Rectal smooth muscle tissue (tissue), 1 donor: ENCODE measurements at regions not wholly inside any gene's neighbourhood (a gene's known extent, or its start where the extent isn't known, plus 50 kb on each side); places are given as distances from the start of the nearest gene placed in this dataset.

Experiments
- H3K27ac ChIP-seq: one replicate; pipeline ENCODE4 v1.7.0; 2013; ENCODE audit warnings: low read depth, low read length, inconsistent platforms
- H3K27me3 ChIP-seq: one replicate; pipeline ENCODE4 v1.7.0; 2013; ENCODE audit warnings: low read length; ENCODE audit not compliant: control insufficient read depth, insufficient read depth
- H3K36me3 ChIP-seq: one replicate; pipeline ENCODE4 v1.7.0; 2013; ENCODE audit warnings: low read length; ENCODE audit not compliant: control insufficient read depth, insufficient read depth
- H3K4me1 ChIP-seq: one replicate; pipeline ENCODE4 v1.7.0; 2013; ENCODE audit warnings: low read length; ENCODE audit not compliant: control insufficient read depth, insufficient read depth
- H3K4me3 ChIP-seq: one replicate; pipeline ENCODE4 v1.7.0; 2013; ENCODE audit warnings: low read length
- H3K9ac ChIP-seq: one replicate; pipeline ENCODE4 v1.7.0; 2013; ENCODE audit warnings: low read length

GRCh38 chr5:175309218-175309810 lies 134.7 kb downstream of the DRD1 start:
- no peak overlapping the region for H3K27ac ChIP-seq
- H3K36me3 ChIP-seq = no peaks in the 10 kb centered on the region
- H3K4me3 ChIP-seq = no peak overlapping the region
- no peak overlapping the region for H3K9ac ChIP-seq
- no peaks in the 10 kb centered on the region for H3K4me1 ChIP-seq
- no peaks in the 10 kb centered on the region for H3K27me3 ChIP-seq

DNA sequence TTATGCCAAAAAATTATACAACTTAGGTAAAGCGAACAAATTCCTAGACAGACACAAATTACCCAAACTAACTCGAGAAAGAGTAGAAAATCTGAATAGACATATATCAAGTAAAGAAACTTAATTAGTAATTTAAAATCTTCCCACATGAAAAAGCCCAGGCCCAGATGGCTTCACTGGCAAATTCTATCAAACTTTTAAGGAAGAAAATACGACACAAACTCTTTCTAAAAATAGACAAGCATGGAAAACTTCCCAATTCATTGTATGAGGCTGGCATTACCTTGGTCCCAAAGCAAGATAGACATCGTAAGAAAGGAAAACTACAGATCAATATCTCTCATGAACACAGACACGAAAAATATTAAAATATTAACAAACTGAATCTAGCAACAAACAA lies 135.3 kb downstream of the DRD1 start:
- Histone ChIP-seq H3K36me3 (no peaks in the 10 kb centered on the region), H3K4me3 (no peak overlapping the region)

GRCh38 chr5:175306381-175306780 lies 137.6 kb downstream of the DRD1 start:
- H3K36me3 ChIP-seq = no peaks in the 10 kb centered on the region
- H3K4me3 ChIP-seq = no peak overlapping the region
- no peak overlapping the region for H3K9ac ChIP-seq
- H3K27ac ChIP-seq = no peak overlapping the region
- no peaks in the 10 kb centered on the region for H3K4me1 ChIP-seq
- no peaks in the 10 kb centered on the region for H3K27me3 ChIP-seq

More for the DNA sequence above, 135.3 kb downstream of the DRD1 start:
- Histone ChIP-seq H3K27ac (no peak overlapping the region), H3K27me3 (no peaks in the 10 kb centered on the region), H3K4me1 (no peaks in the 10 kb centered on the region), H3K9ac (no peak overlapping the region)

- Histone ChIP-seq H3K4me3 (no peak overlapping the region), H3K9ac (no peak overlapping the region), H3K27me3 (no peaks in the 10 kb centered on the region), H3K4me1 (no peaks in the 10 kb centered on the region), H3K27ac (no peak overlapping the region), H3K36me3 (no peaks in the 10 kb centered on the region)
Measured at GRCh38 chr5:175305251-175305650, 138.7 kb downstream of the DRD1 start.

GRCh38 chr5:175290379-175290778 lies 153.6 kb downstream of the DRD1 start:
- Histone ChIP-seq H3K27ac (no peak overlapping the region), H3K4me1 (no peaks in the 10 kb centered on the region), H3K27me3 (no peaks in the 10 kb centered on the region), H3K9ac (no peak overlapping the region), H3K4me3 (no peak overlapping the region), H3K36me3 (no peaks in the 10 kb centered on the region)

DNA sequence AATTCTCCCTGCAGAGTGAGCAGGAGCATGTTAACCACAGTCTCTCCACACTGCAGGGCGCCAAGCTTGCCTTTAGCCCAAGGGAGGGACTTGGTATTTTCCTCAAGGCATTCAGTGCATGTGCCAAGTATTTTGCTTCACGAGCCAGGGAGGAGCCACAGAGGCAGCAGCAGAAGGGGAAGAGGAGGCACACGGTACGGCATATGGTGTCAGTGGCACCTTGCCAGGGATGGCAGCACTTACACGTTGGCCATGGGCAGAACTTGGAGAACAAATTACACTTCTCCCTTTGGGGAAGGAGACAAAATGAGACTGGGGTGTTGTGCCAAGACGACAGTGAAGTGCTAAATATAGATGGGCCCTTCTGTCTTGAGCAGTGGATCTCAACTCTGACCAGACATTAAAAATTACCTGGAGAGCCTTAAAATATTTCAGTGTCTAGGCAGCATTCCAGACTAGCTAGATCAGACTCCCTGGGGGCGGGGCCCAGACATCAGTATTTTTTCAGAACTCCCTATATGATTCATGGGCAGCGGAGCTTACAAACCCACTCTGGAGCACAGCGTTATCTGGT lies 155.8 kb downstream of the DRD1 start:
- H3K4me3 ChIP-seq = no peak overlapping the region
- no peak overlapping the region for H3K9ac ChIP-seq
- no peaks in the 10 kb centered on the region for H3K36me3 ChIP-seq
- no peak overlapping the region for H3K27ac ChIP-seq
- H3K4me1 ChIP-seq = no peaks in the 10 kb centered on the region
- no peaks in the 10 kb centered on the region for H3K27me3 ChIP-seq

GRCh38 chr5:175286981-175287380 lies 157.0 kb downstream of the DRD1 start:
- Histone ChIP-seq H3K4me3 (no peak overlapping the region), H3K36me3 (no peaks in the 10 kb centered on the region), H3K9ac (no peak overlapping the region), H3K27ac (no peak overlapping the region), H3K27me3 (no peaks in the 10 kb centered on the region), H3K4me1 (no peaks in the 10 kb centered on the region)

- no peaks in the 10 kb centered on the region for H3K36me3 ChIP-seq
- no peak overlapping the region for H3K27ac ChIP-seq
- no peak overlapping the region for H3K9ac ChIP-seq
- H3K4me1 ChIP-seq = no peaks in the 10 kb centered on the region
- H3K27me3 ChIP-seq = no peaks in the 10 kb centered on the region
- no peak overlapping the region for H3K4me3 ChIP-seq
Measured at GRCh38 chr5:175285261-175285660, 158.7 kb downstream of the DRD1 start.

DNA sequence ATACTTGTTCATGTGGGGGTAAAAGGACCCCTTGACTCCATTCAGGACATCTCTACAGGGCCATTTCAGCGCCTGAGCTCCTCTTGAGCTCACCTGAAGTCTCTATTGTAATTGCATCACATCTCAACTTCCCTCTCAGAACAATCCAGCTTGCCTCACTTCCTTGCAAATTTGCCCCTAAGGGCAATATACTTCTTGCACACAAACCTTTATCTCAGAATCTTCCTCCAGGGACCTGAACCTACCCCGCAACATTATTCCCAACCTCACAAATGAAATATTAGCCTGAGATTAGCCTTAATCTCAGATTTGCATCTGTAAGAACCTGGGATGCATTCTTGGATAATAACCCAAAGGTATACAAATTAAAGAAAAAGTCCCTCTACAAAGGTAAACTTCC lies 159.2 kb downstream of the DRD1 start:
- no peak overlapping the region for H3K9ac ChIP-seq
- H3K27me3 ChIP-seq = no peaks in the 10 kb centered on the region
- H3K27ac ChIP-seq = no peak overlapping the region
- H3K4me3 ChIP-seq = no peak overlapping the region
- no peaks in the 10 kb centered on the region for H3K36me3 ChIP-seq
- H3K4me1 ChIP-seq = no peaks in the 10 kb centered on the region

- no peak overlapping the region for H3K27ac ChIP-seq
- H3K4me3 ChIP-seq = no peak overlapping the region
- no peaks in the 10 kb centered on the region for H3K4me1 ChIP-seq
- H3K9ac ChIP-seq = no peak overlapping the region
- no peaks in the 10 kb centered on the region for H3K27me3 ChIP-seq
- no peaks in the 10 kb centered on the region for H3K36me3 ChIP-seq
Measured at GRCh38 chr5:175282611-175283225, 161.3 kb downstream of the DRD1 start.

DNA sequence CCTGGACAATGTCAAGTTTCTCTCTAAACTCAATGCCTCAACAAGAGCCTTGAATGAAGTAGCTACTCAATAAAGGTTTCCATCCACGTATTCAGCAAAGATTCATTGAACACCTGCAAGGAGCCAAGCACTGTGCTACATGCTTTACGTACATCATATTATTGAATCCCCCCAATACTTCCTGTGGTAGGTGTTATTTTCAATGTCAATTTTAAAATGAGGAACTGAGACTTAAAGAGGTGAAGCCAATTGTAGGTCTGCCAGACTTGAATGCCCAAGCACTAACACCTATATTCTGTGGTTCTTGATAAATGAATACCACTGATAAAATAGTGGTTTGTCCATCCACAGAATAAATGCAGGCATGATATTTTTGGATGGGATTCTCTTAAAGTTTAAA lies 162.3 kb downstream of the DRD1 start:
- Histone ChIP-seq H3K9ac (no peak overlapping the region), H3K27ac (no peak overlapping the region), H3K4me1 (no peaks in the 10 kb centered on the region), H3K36me3 (no peaks in the 10 kb centered on the region), H3K27me3 (no peaks in the 10 kb centered on the region), H3K4me3 (no peak overlapping the region)

GRCh38 chr5:175281257-175281656 lies 162.7 kb downstream of the DRD1 start:
- no peaks in the 10 kb centered on the region for H3K27me3 ChIP-seq
- H3K36me3 ChIP-seq = no peaks in the 10 kb centered on the region
- no peak overlapping the region for H3K27ac ChIP-seq
- H3K4me3 ChIP-seq = no peak overlapping the region
- no peak overlapping the region for H3K9ac ChIP-seq
- H3K4me1 ChIP-seq = no peaks in the 10 kb centered on the region

DNA sequence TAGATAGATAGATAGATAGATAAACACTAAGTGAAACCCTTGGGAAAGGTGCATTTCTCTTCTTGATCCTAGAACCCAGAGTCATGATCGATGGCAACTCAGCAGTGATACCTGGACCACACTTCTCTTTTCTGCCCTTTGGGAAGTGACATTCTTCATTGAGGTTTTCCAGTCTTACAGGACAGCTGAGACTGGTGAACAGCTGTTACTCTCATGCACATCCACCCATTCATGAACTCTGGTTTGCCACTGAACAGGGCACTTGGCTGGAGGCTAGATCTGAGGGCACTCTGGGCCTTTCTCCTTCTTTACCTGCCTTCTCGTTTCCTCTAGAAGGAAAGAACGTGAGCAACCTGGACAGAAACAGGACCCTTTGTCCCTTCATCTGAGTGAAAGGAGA lies 164.5 kb downstream of the DRD1 start:
- Histone ChIP-seq H3K4me1 (no peaks in the 10 kb centered on the region), H3K9ac (no peak overlapping the region), H3K27me3 (no peaks in the 10 kb centered on the region), H3K36me3 (no peaks in the 10 kb centered on the region), H3K27ac (no peak overlapping the region), H3K4me3 (no peak overlapping the region)
